H1 (cell line): ENCODE measurements at regions not wholly inside any gene's neighbourhood (a gene's known extent, or its start where the extent isn't known, plus 50 kb on each side); places are given as distances from the start of the nearest gene placed in this dataset.

Experiments
- CTCF ChIA-PET: fragments of 300-600 bp; sonication (Branson Sonifier 250); formaldehyde crosslinking; loops from one replicate; lab custom pipeline; 2021; ENCODE audit not compliant: partially characterized antibody; lab: Charles Lee
- POLR2A ChIA-PET: fragments of 300-600 bp; sonication (Branson Sonifier 250); formaldehyde crosslinking; loops from one replicate; lab custom pipeline; 2021; ENCODE audit warnings: inconsistent platforms; ENCODE audit not compliant: partially characterized antibody; lab: Charles Lee
- DNase-seq, 2 experiments: peaks; one replicate each; pipeline versions ENCODE4 v3.0.0 to v3.0.0-alpha.2; 2010 to 2022; ENCODE audit warnings: low spot score in 2 of 2, low read depth in 1 of 2, mixed read lengths in 1 of 2
- FAIRE-seq: peaks from 2 replicates; lab custom pipeline; 2011; peaks lifted over from hg19 to GRCh38; lab: Jason Lieb, UNC
- H2AFZ ChIP-seq: 2 replicates; pipeline ENCODE4 v1.8.1; 2012; ENCODE audit warnings: low read length, inconsistent platforms
- H2AK5ac ChIP-seq: 2 replicates; pipeline ENCODE4 v1.6.1; 2013; ENCODE audit warnings: low read depth, low read length
- H2BK120ac ChIP-seq: replicated peaks from 2 replicates; pipeline ENCODE3; 2013; ENCODE audit warnings: low read depth, low read length, inconsistent platforms
- H2BK12ac ChIP-seq: 2 replicates; pipeline ENCODE4 v1.6.1; 2013; ENCODE audit warnings: low read depth, low read length
- H2BK15ac ChIP-seq: 2 replicates; pipeline ENCODE4 v1.6.1; 2013; ENCODE audit warnings: low read length
- H2BK20ac ChIP-seq: 2 replicates; pipeline ENCODE4 v1.6.1; 2013; ENCODE audit warnings: low read length
- H2BK5ac ChIP-seq: 2 replicates; pipeline ENCODE4 v1.6.1; 2013; ENCODE audit warnings: low read depth, low read length
- H3K14ac ChIP-seq: 2 replicates; pipeline ENCODE4 v1.6.1; 2013; ENCODE audit warnings: inconsistent platforms; ENCODE audit not compliant: insufficient read length
- H3K18ac ChIP-seq: 2 replicates; pipeline ENCODE4 v1.6.1; 2013; ENCODE audit warnings: low read length; ENCODE audit errors: extremely low read depth
- H3K23ac ChIP-seq: 2 replicates; pipeline ENCODE4 v1.6.1; 2013; ENCODE audit warnings: inconsistent platforms; ENCODE audit not compliant: insufficient read length
- H3K23me2 ChIP-seq: 2 replicates; pipeline ENCODE4 v1.6.1; 2013; ENCODE audit warnings: low read depth, low read length
- H3K27ac ChIP-seq: 2 replicates; pipeline ENCODE4 v1.6.1; 2011; ENCODE audit warnings: low read depth, low read length, inconsistent platforms
- H3K27me3 ChIP-seq, 4 experiments: replicated peaks in 1 of 4; 1 replicate in 1 of 4; 2 replicates in 3 of 4; pipeline versions ENCODE4 v1.6.1 to v1.8.1; 2011 to 2013; ENCODE audit warnings: low read length in 3 of 4, mild to moderate bottlenecking in 3 of 4, inconsistent platforms in 2 of 4, mixed read lengths in 2 of 4, moderate library complexity in 1 of 4; ENCODE audit not compliant: control insufficient read depth in 3 of 4, insufficient read depth in 3 of 4; ENCODE audit errors: extremely low read depth in 1 of 4
- H3K36me3 ChIP-seq, 4 experiments: 2 replicates each; pipeline versions ENCODE4 v1.6.1 to v1.8.1; 2011 to 2013; ENCODE audit warnings: mild to moderate bottlenecking in 4 of 4, low read length in 3 of 4, moderate library complexity in 2 of 4, control low read depth in 1 of 4, inconsistent platforms in 1 of 4; ENCODE audit not compliant: insufficient read depth in 4 of 4, control insufficient read depth in 2 of 4
- H3K4ac ChIP-seq: replicated peaks from 2 replicates; pipeline ENCODE3; 2013; ENCODE audit warnings: low read length, low read depth, mixed read lengths, inconsistent platforms; ENCODE audit not compliant: insufficient read length
- H3K4me1 ChIP-seq, 4 experiments: replicated peaks in 1 of 4; 1 replicate in 1 of 4; 2 replicates in 3 of 4; pipeline versions ENCODE4 v1.6.1 to v1.8.1; 2011 to 2013; ENCODE audit warnings: low read length in 3 of 4, inconsistent platforms in 2 of 4, mixed read lengths in 1 of 4; ENCODE audit not compliant: insufficient read depth in 4 of 4, control insufficient read depth in 3 of 4
- H3K4me2 ChIP-seq, 2 experiments: 2 replicates each; pipeline versions ENCODE4 v1.6.1 to v1.8.1; 2011 to 2013; ENCODE audit warnings: low read depth in 2 of 2, low read length in 2 of 2, control low read depth in 1 of 2, inconsistent platforms in 1 of 2, mild to moderate bottlenecking in 1 of 2; ENCODE audit not compliant: insufficient read depth in 1 of 2
- H3K4me3 ChIP-seq, 4 experiments: fragments of 200-600, 300-600 bp in 1 of 4; sonication (generic), shearing (Covaris generic), sonication (Bioruptor Twin) in 1 of 4; 2 replicates each; pipeline versions ENCODE4 v1.5.1 to v1.8.1; 2011 to 2016; ENCODE audit warnings: low read length in 4 of 4, low read depth in 3 of 4, control low read depth in 2 of 4, inconsistent platforms in 2 of 4, mild to moderate bottlenecking in 2 of 4, mixed read lengths in 1 of 4, moderate library complexity in 1 of 4; ENCODE audit not compliant: insufficient read depth in 2 of 4; ENCODE audit errors: extremely low read depth in 1 of 4
- H3K56ac ChIP-seq: replicated peaks from 2 replicates; pipeline ENCODE3; 2013; ENCODE audit warnings: low read depth, mild to moderate bottlenecking, mixed read lengths, low read length, inconsistent platforms; ENCODE audit not compliant: insufficient read length
- H3K79me1 ChIP-seq: 2 replicates; pipeline ENCODE4 v1.6.1; 2013; ENCODE audit warnings: low read depth, low read length, control low read depth
- H3K79me2 ChIP-seq, 2 experiments: 2 replicates each; pipeline versions ENCODE4 v1.6.1 to v1.8.1; 2012 to 2013; ENCODE audit warnings: low read length in 2 of 2, mild to moderate bottlenecking in 2 of 2, inconsistent platforms in 1 of 2; ENCODE audit not compliant: insufficient read depth in 2 of 2, control insufficient read depth in 1 of 2
- H3K9ac ChIP-seq, 4 experiments: replicated peaks in 1 of 4; 1 replicate in 1 of 4; 2 replicates in 3 of 4; pipeline versions ENCODE4 v1.6.1 to v1.8.1; 2011 to 2013; ENCODE audit warnings: low read depth in 3 of 4, low read length in 3 of 4, control low read depth in 2 of 4, mild to moderate bottlenecking in 2 of 4, moderate library complexity in 2 of 4, inconsistent platforms in 1 of 4; ENCODE audit errors: extremely low read depth in 1 of 4
- H3K9me3 ChIP-seq, 2 experiments: 2 replicates each; pipeline versions ENCODE4 v1.6.1 to v1.8.1; 2012 to 2013; ENCODE audit warnings: mild to moderate bottlenecking in 2 of 2, moderate library complexity in 2 of 2, control low read depth in 1 of 2, inconsistent platforms in 1 of 2, low read depth in 1 of 2, low read length in 1 of 2, mixed read lengths in 1 of 2; ENCODE audit not compliant: insufficient read depth in 2 of 2
- H4K20me1 ChIP-seq, 2 experiments: replicated peaks in 1 of 2; 2 replicates each; pipeline versions ENCODE3 to v1.8.1; 2011 to 2013; ENCODE audit warnings: inconsistent platforms in 2 of 2, low read length in 2 of 2, mild to moderate bottlenecking in 1 of 2; ENCODE audit not compliant: insufficient read depth in 2 of 2, control insufficient read depth in 1 of 2
- H4K5ac ChIP-seq: 2 replicates; pipeline ENCODE4 v1.6.1; 2013; ENCODE audit warnings: low read length, low read depth, mixed read lengths, inconsistent platforms; ENCODE audit not compliant: insufficient read length
- H4K8ac ChIP-seq: 2 replicates; pipeline ENCODE4 v1.8.0; 2013; ENCODE audit warnings: mild to moderate bottlenecking, moderate library complexity, low read length, inconsistent platforms; ENCODE audit not compliant: insufficient read depth; ENCODE audit errors: extremely low read depth
- H4K91ac ChIP-seq: replicated peaks from 2 replicates; pipeline ENCODE3; 2013; ENCODE audit warnings: low read length, mixed read lengths, inconsistent platforms; ENCODE audit not compliant: insufficient read length
- ATF2 ChIP-seq: IDR thresholded peaks from 2 replicates; pipeline ENCODE4 v1.6.1; 2012; ENCODE audit warnings: low read length, inconsistent platforms
- JUND ChIP-seq: IDR thresholded peaks from 2 replicates; pipeline ENCODE4 v1.6.1; 2011; ENCODE audit warnings: mild to moderate bottlenecking, improper control_type of control experiment, low read length
- NRF1 ChIP-seq: IDR thresholded peaks from 2 replicates; pipeline ENCODE4 v1.6.1; 2011; ENCODE audit warnings: mild to moderate bottlenecking, low read depth, low read length, improper control_type of control experiment
- POLR2A ChIP-seq, 2 experiments: IDR thresholded peaks; 1 replicate in 1 of 2; 2 replicates in 1 of 2; pipeline ENCODE4 v1.6.1; 2011; ENCODE audit warnings: low read depth in 2 of 2, low read length in 2 of 2, mild to moderate bottlenecking in 2 of 2; ENCODE audit errors: control extremely low read depth in 1 of 2
- RFX5 ChIP-seq: IDR thresholded peaks from 2 replicates; pipeline ENCODE4 v1.6.1; 2011; ENCODE audit warnings: low read depth, low read length, improper control_type of control experiment, borderline replicate concordance
- WGBS, 2 experiments: shearing (Covaris generic) in 1 of 2; methylation state at CpG; one replicate each; pipeline versions ENCODE4 v1.1.6 to v1.1.7; 2013 to 2015; ENCODE audit warnings: low lambda C conversion rate in 2 of 2, mixed read lengths in 2 of 2, inconsistent platforms in 1 of 2, low coverage in 1 of 2, missing lambda C conversion rate in 1 of 2; ENCODE audit not compliant: insufficient replicate concordance in 2 of 2, insufficient coverage in 1 of 2, insufficient read length in 1 of 2; ENCODE audit errors: extremely low coverage in 1 of 2, missing lambda C conversion rate in 1 of 2; 5-methylcytosine and 5-hydroxymethylcytosine counted together

- Histone ChIP-seq H3K27me3 (no peaks in the 10 kb centered on the region), H3K4me2 (no peak overlapping the region), H3K27ac (no peak overlapping the region), H3K9me3 (no peaks in the 10 kb centered on the region), H3K36me3 (no peaks in the 10 kb centered on the region; a peak in 1 of 8 replicates), H3K9ac (no peak overlapping the region), H3K23me2 (no peaks in the 10 kb centered on the region), H3K14ac (no peak overlapping the region), H2BK20ac (no peak overlapping the region), H4K91ac (no peak overlapping the region), H2BK120ac (no peak overlapping the region), H3K79me1 (no peaks in the 10 kb centered on the region), H2BK5ac (no peak overlapping the region), H3K4me3 (no peak overlapping the region), H4K8ac (no peak overlapping the region), H2BK12ac (no peak overlapping the region), H2AK5ac (no peak overlapping the region), H3K4me1 (no peaks in the 10 kb centered on the region), H2BK15ac (no peak overlapping the region), H4K5ac (no peak overlapping the region), H3K23ac (no peak overlapping the region), H3K4ac (no peak overlapping the region), H2AFZ (no peak overlapping the region), H4K20me1 (no peaks in the 10 kb centered on the region), H3K79me2 (no peaks in the 10 kb centered on the region), H3K56ac (no peak overlapping the region), H3K18ac (no peak overlapping the region)
- TF ChIP-seq POLR2A (IDR thresholded peaks at IDR 0.05; ENCODE audit: control extremely low read depth in 1 of 2, low read depth in 2 of 2, low read length in 2 of 2) (no peak), NRF1 (no peak), RFX5 (no peak), JUND (no peak), ATF2 (no peak)
- no peak for FAIRE-seq
- ChIA-PET CTCF (no interaction called here), POLR2A (no interaction called here)
- 82% methylated on average over 1 of the region's 1 CpG; no CpG with 5 or more reads in 1 of the 2 experiments for WGBS, 2 experiments
- no peak for DNase-seq
These were observed 69.3 kb upstream of the PHYHIPL start for GRCh38 chr10:59107147-59107546.
